HG03066 (cell line): ENCODE measurements at regions not wholly inside any gene's neighbourhood (a gene's known extent, or its start where the extent isn't known, plus 50 kb on each side); places are given as distances from the start of the nearest gene placed in this dataset.
A peak's percentile ranks its signal among the peaks of the same experiment; 100 is the strongest.

Source experiments
- ATAC-seq: cut with Tn5 transposase; IDR thresholded peaks from one replicate; pipeline ENCODE4 v1.9.1; 2021; ENCODE audit warnings: low read depth; ENCODE audit not compliant: unreplicated experiment

- ATAC-seq, result no peak
These were observed 128.2 kb downstream of the CPEB2 start for GRCh38 chr4:15130441-15130840.

- no peak for ATAC-seq
These were observed 129.3 kb downstream of the CPEB2 start for GRCh38 chr4:15131551-15131950.

- no peak for ATAC-seq
These were observed 130.5 kb downstream of the CPEB2 start for GRCh38 chr4:15132739-15133138.

GRCh38 chr4:15139599-15139998, 137.3 kb downstream of the CPEB2 start:
- no peak for ATAC-seq

GRCh38 chr4:15142201-15142600, 139.9 kb downstream of the CPEB2 start:
- no peak for ATAC-seq

GRCh38 chr4:15143551-15143950, 141.3 kb downstream of the CPEB2 start:
- no peak for ATAC-seq

GRCh38 chr4:15144249-15144966, 142.1 kb downstream of the CPEB2 start:
- no peak for ATAC-seq

- no peak for ATAC-seq
These were observed 142.7 kb downstream of the CPEB2 start for GRCh38 chr4:15144967-15145295.

GRCh38 chr4:15145709-15146108, 143.4 kb downstream of the CPEB2 start:
- no peak for ATAC-seq

GRCh38 chr4:15147714-15148113, 145.4 kb downstream of the CPEB2 start:
- ATAC-seq, result no peak

- ATAC-seq, result no peak
These were observed 145.9 kb downstream of the CPEB2 start for GRCh38 chr4:15148199-15148598.

- ATAC-seq, result no peak
These were observed 146.4 kb downstream of the CPEB2 start for GRCh38 chr4:15148691-15149090.

GRCh38 chr4:15149234-15149838, 147.1 kb downstream of the CPEB2 start:
- ATAC-seq, result peak; percentile 62

GRCh38 chr4:15149839-15150592, 147.7 kb downstream of the CPEB2 start:
- ATAC-seq, result peak; percentile 90

GRCh38 chr4:15150631-15151030, 148.3 kb downstream of the CPEB2 start:
- ATAC-seq, result no peak

- ATAC-seq, result no peak
These were observed 148.8 kb downstream of the CPEB2 start for GRCh38 chr4:15151033-15151432.

GRCh38 chr4:15153662-15154061, 151.4 kb downstream of the CPEB2 start:
- ATAC-seq, result no peak

GRCh38 chr4:15158406-15159091, 156.3 kb downstream of the CPEB2 start:
- ATAC-seq, result no peak

- no peak for ATAC-seq
These were observed 157.3 kb downstream of the CPEB2 start for GRCh38 chr4:15159477-15160019.

GRCh38 chr4:15161439-15161838, 159.2 kb downstream of the CPEB2 start:
- ATAC-seq, result no peak

GRCh38 chr4:15162046-15162445, 159.8 kb downstream of the CPEB2 start:
- ATAC-seq, result no peak
